HG02763 (cell line): ENCODE measurements at regions not wholly inside any gene's neighbourhood (a gene's known extent, or its start where the extent isn't known, plus 50 kb on each side); places are given as distances from the start of the nearest gene placed in this dataset.
"Not testable (repeated sequence)": the region's sequence is repeated elsewhere in the genome, so short reads cannot be mapped to it uniquely, and the experiment has no call there.

ENCODE experiments used
- ATAC-seq: cut with Tn5 transposase; IDR thresholded peaks from one replicate; pipeline ENCODE4 v1.9.1; 2021; ENCODE audit warnings: mild to moderate bottlenecking, moderate library complexity; ENCODE audit not compliant: unreplicated experiment

DNA sequence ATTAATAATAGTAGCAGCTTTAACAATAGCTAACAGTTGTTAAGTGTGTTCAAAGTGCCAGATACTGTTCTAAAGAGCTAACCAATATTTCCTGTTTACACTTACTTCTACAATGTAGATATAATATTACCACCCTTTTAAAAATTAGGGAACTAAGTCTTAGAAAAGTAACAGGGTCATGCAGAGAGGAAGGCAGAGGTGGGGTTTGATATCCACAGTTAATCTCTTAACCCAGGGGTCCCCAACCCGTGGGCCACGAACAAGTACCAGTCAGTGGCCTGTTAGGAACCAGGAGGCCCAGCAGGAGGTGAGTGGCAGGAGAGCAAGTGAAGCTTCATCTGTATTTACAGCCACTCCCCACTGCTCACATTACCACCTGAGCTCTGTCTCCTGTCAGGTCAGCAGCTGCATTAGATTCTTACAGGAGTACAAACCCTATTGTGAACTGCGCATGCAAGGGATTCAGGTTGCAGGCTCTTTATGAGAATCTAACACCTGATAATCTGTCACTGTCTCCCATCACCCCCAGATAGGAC is 89.1 kb downstream of the ACTL7B start:
- ATAC-seq, result no peak

DNA sequence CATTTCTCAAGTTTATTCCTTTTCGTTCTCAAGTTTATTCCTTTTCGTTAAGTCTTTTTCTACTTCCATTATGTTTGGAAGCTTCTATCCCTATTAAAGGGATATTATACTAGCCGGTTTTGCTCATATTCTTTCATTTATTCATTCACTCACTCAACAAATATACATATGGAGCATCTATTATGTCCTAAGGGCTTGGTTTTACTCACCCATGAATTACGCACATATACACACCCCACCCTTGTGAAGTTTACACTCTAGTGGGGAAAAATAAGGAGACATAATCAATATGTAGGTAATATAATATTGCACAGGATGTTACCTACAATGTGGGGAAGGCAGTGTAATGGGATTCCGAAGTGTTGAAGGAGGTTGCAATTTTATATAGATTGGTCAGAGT is 90.5 kb downstream of the ACTL7B start:
- ATAC-seq, result no peak

DNA sequence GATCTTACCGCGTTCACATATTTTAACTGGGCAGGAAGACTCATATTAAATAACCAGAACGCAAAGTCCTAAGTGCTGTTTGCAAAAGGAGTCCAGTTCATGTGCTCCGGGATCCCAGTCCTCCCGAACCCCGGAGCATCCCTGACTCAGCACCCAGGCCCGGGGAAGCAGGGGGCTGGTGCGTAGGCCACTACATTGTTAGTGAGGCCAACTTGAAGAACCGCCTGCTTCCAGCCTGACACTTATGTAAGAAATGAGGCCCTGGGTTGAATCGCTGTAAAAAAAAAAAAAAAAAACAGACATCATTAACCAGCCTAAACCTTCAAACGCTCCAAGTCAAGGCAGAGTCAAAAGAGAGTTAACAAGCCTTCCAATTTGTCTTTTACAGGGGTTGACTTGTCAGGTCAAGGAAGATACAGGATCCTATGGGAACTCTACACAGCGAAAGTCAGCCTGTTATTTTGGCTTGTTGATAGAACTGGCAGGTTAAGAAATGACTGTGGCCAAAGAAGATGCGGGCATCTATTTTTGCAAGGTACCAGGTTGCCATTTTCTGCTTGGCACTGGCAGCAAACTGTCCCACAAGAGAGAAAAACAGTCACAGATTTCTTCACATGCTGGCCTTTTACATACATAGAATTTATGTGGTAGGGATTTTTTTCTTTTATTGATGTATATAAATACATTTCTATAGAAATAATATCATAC is 93.3 kb downstream of the ACTL7B start:
- ATAC-seq, result no peak

DNA sequence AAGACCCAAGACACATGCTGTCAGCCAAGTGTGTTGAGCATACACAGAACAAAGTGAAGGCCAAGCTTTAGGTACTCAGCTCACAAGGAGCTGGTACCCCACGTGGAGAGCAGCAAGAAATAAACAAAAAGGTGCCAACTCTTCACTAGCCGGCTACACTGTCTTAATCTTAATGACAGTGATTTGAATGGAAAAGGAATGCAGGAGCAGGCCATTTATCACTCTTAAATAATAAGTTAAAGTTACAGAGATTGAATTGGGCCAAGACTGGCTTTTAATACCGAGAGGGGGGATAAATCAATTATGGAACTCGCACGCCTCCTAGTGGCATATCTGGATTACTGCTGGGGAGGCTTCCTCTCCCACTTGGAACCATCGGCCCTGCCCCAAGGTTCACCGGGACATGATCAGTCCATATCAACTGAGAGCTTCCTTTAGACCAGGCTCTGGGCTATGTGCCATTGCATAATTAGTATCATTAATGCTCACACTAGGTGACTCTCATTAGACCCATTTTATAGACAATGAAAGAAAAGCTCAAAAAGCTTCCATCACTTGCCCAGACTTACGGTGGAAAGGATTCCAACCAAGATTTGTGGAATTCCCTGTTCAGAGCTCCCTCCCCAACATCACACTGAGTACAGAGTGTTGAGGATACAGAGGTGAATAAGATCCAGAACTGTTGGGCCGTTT is 94.0 kb downstream of the ACTL7B start:
- ATAC-seq, result no peak

DNA sequence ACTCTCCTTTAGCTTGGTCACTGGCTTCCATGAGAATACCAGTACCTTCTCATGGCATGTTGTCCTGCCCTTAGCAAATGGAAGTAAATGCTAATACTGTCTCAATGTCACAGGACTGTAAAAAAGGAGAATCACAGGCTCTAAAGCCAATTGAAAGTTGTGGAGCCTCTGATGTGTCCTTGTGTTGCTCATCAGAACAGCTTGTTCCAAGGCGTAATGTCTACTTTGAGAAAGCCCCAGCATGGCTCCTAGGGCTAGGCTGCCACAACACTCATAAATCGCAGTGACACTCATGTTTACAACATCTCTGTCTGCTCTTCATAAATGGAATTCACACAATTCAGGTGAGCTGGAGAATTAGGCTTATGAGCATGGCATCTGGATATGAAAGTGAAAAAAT is 94.9 kb downstream of the ACTL7B start:
- ATAC-seq, result no peak

DNA sequence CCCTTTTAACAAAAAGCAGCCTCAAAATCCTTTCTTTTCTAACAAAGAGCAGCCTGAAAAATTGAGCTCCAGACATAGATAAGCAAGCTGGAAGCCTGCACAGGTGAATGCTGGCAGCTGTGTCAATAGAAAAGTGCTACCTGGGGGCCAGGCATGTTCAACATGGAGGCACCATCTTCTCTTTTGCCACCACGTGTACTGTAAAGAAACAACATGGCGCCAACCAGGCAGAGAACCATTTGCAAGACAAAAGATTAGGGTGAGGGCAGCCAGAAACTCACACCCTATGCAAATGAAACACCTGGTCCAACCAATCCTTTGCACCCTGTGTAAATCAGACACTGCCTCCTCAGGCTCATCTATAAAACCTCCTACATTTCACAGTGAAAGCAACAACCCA is 96.0 kb downstream of the ACTL7B start:
- no peak for ATAC-seq

DNA sequence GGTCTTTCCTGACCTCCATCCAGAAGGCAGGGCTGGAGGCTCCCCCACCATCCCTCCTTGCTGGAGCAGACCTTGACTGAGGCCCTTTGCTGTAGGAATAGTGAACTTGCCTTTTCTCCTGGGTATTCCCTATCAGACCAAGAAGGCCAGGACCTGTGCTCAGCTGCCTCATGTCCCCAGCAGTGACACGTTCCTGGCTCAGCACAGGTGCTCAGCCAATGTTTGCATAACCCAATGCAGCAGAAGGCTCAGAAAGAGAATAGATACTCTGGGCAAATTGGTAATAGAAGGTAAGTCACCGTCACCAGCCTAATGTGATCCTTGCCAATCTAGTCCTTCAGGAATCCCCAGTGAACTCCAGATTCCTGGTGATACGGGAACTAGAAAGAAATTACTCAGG is 96.4 kb downstream of the ACTL7B start:
- ATAC-seq, result no peak

DNA sequence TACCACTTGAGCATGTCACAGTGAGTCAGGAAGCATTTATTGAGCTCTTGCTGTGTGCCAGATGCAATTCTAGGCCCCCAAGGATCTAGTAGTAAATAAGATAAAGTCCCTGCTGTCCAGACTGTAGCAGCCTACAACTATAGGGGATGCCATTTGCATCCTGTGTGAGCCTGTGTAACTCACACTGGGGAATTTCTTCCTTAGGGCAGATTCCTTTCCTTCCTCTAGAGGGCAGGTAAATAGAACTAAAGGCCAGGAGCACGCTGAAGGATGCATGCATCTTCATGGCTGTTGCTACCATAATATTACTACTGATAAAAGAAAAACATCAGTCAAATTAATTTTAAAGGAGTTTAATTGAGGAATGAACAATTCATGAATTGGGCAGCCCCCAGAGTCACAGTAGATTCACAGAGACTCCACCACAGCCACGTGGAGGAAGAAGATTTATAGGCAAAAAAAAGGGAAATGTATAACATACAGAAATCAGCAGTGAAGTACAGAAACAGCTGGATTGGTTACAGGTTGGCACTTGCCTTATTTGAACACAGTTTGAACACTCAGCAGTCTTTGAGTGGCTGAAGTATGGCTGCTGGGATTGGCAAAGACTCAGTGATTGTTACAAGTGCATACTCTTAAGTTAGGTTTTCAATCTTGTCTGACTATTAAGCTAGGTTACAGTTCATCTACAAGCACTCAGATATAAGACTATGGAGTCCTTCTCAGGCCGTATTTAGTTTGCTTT is 98.9 kb downstream of the ACTL7B start:
- ATAC-seq, result no peak

DNA sequence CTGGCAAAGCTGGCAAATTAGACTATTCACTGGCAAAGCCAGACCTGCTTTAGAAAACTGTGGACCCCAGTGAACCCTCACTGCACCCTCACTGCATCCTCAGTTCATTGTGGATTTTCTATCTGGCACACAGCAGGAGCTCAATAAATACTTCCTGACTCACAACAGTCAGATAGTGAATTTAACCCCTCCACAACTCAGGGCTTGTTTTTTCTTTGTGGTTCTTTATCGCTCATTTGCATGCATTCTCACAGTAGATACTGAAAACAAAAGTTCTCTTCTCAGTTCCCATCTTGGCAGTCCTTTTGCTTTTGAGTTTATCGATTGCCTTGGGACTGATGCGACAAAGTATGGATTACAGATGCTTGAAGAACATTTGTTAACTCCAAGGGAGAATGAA is 99.8 kb downstream of the ACTL7B start:
- peak; percentile 53 for ATAC-seq

DNA sequence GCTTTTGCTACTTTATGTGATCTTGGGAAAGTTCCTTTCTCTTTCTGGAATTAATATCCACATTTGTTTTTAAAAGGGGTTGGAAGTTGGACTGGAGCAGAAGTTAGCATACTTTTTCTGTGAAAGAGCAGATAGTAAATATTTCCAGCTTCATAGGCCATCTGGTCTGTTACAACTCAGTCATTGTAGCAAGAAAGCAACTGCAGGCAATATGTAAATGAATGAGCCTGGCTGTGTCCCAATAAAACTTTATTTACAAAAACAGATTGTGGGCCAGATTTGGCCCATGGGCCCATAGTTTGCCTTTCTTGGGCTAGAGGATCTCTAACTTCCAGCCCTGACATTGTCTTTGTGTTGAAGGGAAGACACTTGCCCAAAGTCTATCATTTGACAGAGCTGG is 104.4 kb downstream of the ACTL7B start:
- ATAC-seq, result no peak

DNA sequence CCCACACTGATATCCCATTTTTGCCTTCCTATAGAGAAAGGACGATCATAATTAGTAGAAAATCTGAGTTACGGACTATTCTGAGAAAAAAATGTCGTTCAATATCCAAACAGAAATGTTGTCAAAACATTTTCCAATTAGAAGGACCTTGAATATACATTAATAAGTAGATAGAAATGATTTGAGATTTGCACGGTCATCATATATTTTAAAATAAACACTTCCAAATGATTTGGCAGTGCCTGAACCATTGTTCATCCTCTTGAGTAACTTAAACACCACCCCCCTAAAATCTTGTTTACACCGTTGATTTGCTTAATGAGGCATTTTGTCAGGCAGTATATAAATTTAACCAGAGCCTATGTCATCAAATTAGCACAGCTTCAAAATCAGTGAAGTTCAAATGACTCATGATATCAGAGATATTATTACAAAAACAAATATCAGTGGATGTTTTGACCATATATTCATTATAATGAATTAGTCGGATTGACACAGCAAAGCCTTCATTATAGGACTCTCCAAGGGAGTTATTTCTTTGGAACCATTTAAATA is 105.0 kb downstream of the ACTL7B start:
- ATAC-seq, result no peak

DNA sequence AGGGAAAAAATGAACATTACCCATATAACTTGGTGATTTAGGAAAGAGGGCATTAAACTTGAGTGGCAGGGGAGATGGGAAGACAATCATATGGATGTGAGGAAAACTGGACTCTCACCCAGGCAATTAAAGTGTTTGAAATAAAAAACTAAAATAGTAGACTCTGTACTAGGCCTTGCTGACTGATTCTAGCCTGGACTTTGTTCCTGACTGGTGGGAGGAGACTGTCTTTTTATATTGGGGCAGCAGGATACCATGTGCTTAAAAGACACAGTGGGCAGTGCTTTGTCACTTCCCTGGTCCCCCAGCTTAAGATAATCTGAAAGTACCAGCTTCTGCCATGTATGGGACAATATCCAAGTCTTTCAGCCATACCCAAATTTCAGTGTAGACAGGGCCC is 107.0 kb downstream of the ACTL7B start:
- ATAC-seq, result no peak

DNA sequence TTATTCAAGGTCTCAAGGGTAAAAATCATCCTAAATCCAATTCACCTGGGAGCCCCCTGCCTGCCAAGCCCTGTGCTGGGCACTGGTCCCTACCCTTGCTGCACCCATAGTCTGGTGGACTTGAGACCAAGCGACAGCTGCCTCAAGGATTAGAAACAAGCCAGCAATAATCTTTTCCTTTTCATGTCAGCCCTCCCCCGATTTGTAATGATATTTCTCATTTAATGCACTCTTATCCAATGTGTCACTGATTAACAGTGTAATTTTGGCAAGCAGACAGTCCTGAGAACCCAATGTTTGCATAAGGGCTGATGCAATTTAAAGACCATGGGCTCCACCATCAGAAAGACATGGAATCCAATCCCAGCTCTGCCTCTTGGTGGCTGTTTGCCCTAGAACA is 108.9 kb downstream of the ACTL7B start:
- ATAC-seq, result no peak

DNA sequence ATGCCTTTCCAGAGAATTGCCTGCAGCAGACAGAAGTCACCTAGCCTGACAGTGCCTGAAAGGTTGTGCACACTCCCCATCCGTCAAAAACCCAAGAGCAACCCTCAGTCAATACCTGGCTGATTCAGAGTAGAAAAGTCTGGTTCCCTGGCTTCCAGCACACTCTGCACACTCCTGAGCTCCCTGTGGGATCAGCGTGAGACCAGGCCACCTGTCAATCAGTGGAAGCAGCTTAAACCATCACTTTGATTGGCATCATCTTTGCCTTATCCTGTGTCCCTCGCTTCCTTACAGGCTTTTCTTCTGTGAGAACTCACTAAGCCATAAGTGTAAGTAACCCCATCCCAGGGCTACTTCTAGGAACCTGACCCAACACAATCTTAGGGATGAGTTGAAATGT is 109.8 kb downstream of the ACTL7B start:
- no peak for ATAC-seq

DNA sequence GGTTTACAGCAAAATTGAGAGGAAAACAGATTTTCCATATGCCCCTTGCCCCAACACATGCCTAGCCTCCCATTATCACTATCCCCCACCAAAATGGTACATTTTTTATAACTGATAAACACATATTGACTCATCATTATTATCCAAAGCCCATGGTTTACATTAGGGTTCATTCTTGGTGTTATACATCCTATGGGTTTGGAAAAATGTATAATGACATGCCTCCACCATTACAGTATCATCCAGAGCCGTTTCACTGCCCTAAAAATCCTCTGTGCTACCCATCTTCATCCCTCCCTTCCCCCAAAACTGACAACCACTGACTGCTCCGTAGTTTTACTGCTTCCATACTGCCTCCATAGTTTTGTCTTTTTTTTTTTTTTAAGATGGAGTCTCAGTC is 111.1 kb downstream of the ACTL7B start:
- no peak for ATAC-seq

DNA sequence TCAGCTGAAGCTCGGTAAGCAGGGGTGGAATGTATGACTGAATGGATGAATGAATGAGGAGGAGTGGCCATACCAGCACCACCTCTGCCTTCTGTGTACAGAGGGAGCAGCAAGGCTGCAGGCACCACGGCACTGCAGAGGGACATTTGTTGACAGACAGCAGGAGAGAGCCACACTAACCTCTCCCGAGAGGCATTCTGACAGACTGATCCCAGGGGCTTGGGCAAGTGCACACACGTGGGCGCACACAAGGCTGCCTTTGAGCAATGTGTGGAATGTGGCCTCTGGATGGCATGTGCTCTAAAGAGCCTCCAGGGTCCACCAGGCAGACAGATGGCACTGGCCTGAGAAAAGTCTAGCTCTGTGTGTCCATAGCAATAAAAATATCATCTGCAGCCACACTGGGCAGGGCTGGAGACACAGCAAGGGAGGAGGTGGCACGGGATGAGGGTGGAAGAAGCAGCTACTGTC is 111.8 kb downstream of the ACTL7B start:
- ATAC-seq, result no peak

DNA sequence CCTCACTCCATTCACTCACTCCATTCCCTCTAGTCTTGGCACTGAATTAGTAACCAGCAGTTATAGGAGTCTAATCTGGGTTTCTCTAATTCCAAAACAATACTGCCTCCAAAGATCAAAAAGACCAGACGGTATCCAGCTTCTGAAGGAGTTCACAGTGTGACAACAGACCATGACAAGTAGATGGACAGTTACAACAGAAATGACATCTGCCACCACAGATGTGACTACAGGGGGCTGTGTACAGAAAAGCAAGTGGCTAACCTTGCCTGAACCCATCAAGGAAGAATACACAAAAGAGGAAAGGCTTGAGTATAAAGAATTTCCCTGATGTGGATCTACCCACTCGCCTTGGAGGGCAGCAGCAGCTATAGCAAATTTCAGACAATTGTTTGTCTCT is 112.4 kb downstream of the ACTL7B start:
- no peak for ATAC-seq

DNA sequence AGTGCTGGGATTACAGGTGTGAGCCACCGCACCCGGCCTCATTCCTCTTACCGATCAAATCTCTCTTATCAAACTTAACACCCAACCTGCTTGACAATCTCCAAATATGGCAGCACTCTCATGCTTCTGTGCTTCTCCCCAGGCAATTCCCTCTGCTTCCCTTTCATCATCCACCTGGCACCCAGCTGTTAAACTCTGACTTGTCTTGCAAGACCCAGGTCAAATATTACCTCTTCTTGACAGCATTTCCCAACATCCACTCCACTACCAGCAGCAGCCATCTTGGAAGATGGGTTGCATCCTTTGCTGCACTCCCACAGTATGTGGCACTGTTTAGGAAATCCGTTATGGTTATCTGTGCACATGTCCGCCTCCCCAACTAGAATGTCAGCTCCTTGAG is 113.6 kb downstream of the ACTL7B start:
- ATAC-seq, result no peak

DNA sequence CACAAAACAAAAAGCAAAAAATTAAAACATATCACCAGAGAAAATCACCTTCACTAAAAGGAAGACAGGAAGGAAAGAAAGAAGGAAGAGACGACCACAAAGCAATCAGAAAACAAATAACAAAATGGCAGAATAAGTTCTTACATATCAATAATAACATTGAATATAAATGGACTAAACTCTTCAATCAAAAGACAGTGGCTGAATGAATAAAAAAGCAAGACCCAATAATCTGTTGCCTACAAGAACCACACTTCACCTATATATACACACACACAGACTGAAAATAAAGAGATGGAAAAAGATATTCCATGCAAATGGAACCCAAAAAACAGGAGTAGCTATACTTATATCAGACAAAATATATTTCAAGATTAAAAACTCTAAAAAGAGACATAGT is 124.5 kb downstream of the ACTL7B start:
- ATAC-seq, result not testable (repeated sequence)

DNA sequence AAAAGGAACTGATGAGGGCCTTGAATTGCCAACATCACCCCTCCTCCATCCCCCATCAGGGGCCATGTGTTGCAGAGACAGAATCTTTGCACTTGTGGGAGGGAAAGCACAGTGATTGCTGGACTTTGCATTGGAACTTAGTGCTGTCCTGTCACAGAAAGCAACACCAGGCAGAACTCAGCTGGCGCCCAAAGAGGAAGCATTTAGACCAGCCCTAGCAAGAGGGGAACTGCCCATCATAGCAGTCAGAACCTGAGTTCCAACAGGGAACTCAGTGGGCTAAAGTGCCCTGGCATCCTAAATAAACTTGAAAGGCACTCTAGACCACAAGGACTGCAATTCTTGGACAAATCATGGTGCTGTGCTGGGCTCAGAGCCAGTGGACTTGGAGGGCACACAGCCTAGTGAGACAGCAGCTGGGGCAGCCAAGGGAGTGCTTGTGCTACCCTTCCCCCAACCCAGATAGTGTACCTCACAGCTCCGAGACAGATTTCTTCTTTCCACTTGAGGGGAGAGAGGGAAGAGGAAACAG is 128.1 kb downstream of the ACTL7B start:
- ATAC-seq, result no peak

DNA sequence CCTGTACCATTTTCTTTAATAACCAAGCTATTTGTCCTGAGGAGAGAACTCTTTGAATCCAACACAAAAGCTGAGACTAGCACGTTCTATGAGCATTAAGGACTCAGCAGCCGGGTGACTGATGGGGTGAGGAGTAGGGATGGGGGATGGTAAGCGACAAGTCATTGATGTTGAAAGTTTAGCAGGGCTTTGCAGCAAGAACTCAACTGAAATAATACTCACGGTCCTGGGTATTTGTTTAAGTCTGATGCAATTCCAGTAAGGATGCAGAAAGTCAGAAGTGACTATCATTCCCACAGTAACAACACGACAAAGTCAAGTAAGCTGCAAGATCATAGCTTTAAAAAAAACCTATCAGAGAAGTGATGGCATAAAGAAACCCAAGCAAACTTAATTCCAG is 131.1 kb downstream of the ACTL7B start:
- ATAC-seq, result no peak
